ENCODE measurements at regions not wholly inside any gene's neighbourhood (a gene's known extent, or its start where the extent isn't known, plus 50 kb on each side); places are given as distances from the start of the nearest gene placed in this dataset.

GRCh38 chr1:244995602-244996400 lies 131.5 kb upstream of the HNRNPU start:
- TF ChIP-seq ZFX (IDR thresholded peaks at IDR 0.05; ENCODE audit: borderline replicate concordance) = no peak
- no peak for TF ChIP-seq CTCF (IDR thresholded peaks at IDR 0.05)
- no peak overlapping the region for H3K27ac ChIP-seq

GRCh38 chr1:244992833-244993232 lies 128.5 kb upstream of the HNRNPU start:
- TF ChIP-seq ZFX (IDR thresholded peaks at IDR 0.05; ENCODE audit: borderline replicate concordance) (no peak), CTCF (IDR thresholded peaks at IDR 0.05) (no peak)
- H3K27ac ChIP-seq = no peak overlapping the region

DNA sequence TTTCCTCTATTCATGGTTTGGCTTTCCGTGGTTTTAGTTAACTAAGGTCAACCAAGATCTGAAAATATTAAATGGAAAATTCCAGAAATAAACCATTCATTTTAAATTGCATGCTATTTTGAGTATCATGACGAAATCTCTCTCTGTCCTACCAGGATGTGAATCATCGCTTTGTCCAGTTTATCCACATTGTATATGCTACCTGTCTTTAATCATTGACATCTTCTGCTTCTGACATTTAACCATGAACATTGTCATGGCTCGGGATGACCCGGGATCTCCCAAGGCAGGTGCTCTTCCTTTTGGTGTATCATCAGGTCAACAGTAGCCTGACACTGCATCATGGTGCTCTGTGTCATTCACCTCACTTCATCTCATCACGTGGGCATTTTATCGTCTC lies 125.5 kb upstream of the HNRNPU start:
- TF ChIP-seq ZFX (IDR thresholded peaks at IDR 0.05; ENCODE audit: borderline replicate concordance) = no peak
- no peak for TF ChIP-seq CTCF (IDR thresholded peaks at IDR 0.05)
- H3K27ac ChIP-seq = no peak overlapping the region

GRCh38 chr1:244988521-244988920 lies 124.2 kb upstream of the HNRNPU start:
- no peak for TF ChIP-seq CTCF (IDR thresholded peaks at IDR 0.05)
- TF ChIP-seq ZFX (IDR thresholded peaks at IDR 0.05; ENCODE audit: borderline replicate concordance) = no peak
- no peak overlapping the region for H3K27ac ChIP-seq

DNA sequence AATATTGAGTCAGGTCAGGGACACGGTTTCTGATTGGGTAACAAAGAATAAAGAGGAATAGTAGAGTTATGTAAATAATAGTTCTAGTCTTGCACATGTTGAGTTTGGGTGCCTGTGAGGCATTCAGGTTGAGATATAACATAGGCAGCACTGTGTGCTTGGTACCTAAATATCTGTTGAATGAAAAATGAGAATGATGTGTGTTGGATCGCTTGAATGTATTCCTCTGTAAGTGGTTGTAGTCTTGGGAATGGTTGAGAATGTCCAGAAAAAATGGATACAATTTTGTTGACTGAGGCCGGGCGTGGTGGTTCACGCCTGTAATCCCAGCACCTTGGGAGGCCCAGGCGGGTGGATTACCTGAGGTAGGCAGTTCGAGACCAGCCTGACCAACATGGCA lies 116.3 kb upstream of the HNRNPU start:
- no peak overlapping the region for H3K27ac ChIP-seq
- no peak for TF ChIP-seq CTCF (IDR thresholded peaks at IDR 0.05)
- no peak for TF ChIP-seq ZFX (IDR thresholded peaks at IDR 0.05; ENCODE audit: borderline replicate concordance)

DNA sequence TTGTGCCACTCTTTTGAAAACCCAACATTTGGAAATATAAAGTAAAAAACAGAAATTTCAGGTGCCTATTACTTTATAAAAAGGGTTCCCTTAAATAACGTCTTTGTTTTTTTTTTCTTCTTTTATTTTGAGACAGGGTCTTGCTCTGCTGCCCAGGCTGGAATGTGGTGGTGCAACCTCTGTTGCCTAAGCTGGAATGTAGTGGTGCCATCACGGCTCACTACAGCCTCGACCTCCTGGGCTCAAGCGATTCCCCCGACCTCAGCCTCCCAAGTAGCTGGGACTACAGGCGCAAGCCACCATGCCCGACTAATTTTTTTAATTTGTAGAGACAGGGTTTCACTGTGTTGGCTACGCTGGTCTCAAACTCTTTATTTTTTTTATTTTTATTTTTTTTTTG lies 110.2 kb upstream of the HNRNPU start:
- H3K27ac ChIP-seq = no peak overlapping the region
- TF ChIP-seq ZFX (IDR thresholded peaks at IDR 0.05; ENCODE audit: borderline replicate concordance) (no peak), CTCF (IDR thresholded peaks at IDR 0.05) (no peak)

GRCh38 chr1:244974106-244974505 lies 109.8 kb upstream of the HNRNPU start:
- H3K27ac ChIP-seq = no peak overlapping the region

More at GRCh38 chr1:244974106-244974505, 109.8 kb upstream of the HNRNPU start:
- TF ChIP-seq ZFX (IDR thresholded peaks at IDR 0.05; ENCODE audit: borderline replicate concordance) (no peak), CTCF (IDR thresholded peaks at IDR 0.05) (no peak)
